B cell (primary cell): ENCODE measurements at regions not wholly inside any gene's neighbourhood (a gene's known extent, or its start where the extent isn't known, plus 50 kb on each side); places are given as distances from the start of the nearest gene placed in this dataset.

Experiments used
- ATAC-seq: fragments of 200-7000 bp; cut with Tn5 transposase; one replicate; pipeline ENCODE4 v1.10.0; 2021; ENCODE audit warnings: low read depth, mild to moderate bottlenecking, moderate number of reproducible peaks, moderate library complexity
- CTCF ChIA-PET: fragments of 350-600 bp; sonication (Branson Sonifier 250); formaldehyde crosslinking; loops from one replicate; lab custom pipeline; 2021; ENCODE audit warnings: antibody characterized with exemption, inconsistent platforms; lab: Charles Lee
- POLR2A ChIA-PET: fragments of 350-600 bp; sonication (Branson Sonifier 250); formaldehyde crosslinking; loops from one replicate; lab custom pipeline; 2021; ENCODE audit warnings: antibody characterized with exemption; lab: Charles Lee
- DNase-seq: peaks from one replicate; pipeline ENCODE4 v3.0.0; 2013
- H2AFZ ChIP-seq: 2 replicates; pipeline ENCODE4 v1.6.1; 2012; ENCODE audit warnings: mild to moderate bottlenecking, low read depth, low read length; ENCODE audit not compliant: insufficient read depth, poor library complexity, severe bottlenecking
- H3K27ac ChIP-seq, 2 donors: 1 replicate in 1 of 2; 2 replicates in 1 of 2; pipeline ENCODE4 v1.5.1; 2012 to 2013; ENCODE audit warnings: low read length in 2 of 2, mild to moderate bottlenecking in 2 of 2, moderate library complexity in 1 of 2
- H3K27me3 ChIP-seq, 4 experiments: fragments of 200-600 bp in 1 of 4; sonication (generic) in 1 of 4; replicated peaks in 1 of 4; 1 replicate in 2 of 4; 2 replicates in 2 of 4; pipeline versions ENCODE4 v1.6.1 to v1.7.0; 2013 to 2016; ENCODE audit warnings: low read length in 3 of 4, mild to moderate bottlenecking in 2 of 4, mixed read lengths in 1 of 4, moderate library complexity in 1 of 4; ENCODE audit not compliant: insufficient read depth in 4 of 4, control insufficient read depth in 3 of 4; ENCODE audit errors: control extremely low read depth in 1 of 4
- H3K36me3 ChIP-seq, 2 experiments: replicated peaks in 1 of 2; 1 replicate in 1 of 2; 2 replicates in 1 of 2; pipeline versions ENCODE4 v1.6.1 to v1.7.1; 2013; ENCODE audit warnings: low read length in 1 of 2; ENCODE audit not compliant: insufficient read depth in 2 of 2, control insufficient read depth in 1 of 2; ENCODE audit errors: control extremely low read depth in 1 of 2, extremely low read depth in 1 of 2
- H3K4me1 ChIP-seq, 2 donors: fragments of 200-600 bp in 1 of 2; sonication (generic) in 1 of 2; 1 replicate in 1 of 2; 2 replicates in 1 of 2; pipeline versions ENCODE4 v1.5.1 to v1.6.1; 2013 to 2017; ENCODE audit warnings: low read length in 2 of 2; ENCODE audit not compliant: control insufficient read depth in 2 of 2, insufficient read depth in 2 of 2
- H3K4me2 ChIP-seq: replicated peaks from 2 replicates; pipeline ENCODE3; 2012; ENCODE audit warnings: mild to moderate bottlenecking, low read depth, low read length; ENCODE audit not compliant: poor library complexity, severe bottlenecking
- H3K4me3 ChIP-seq, 5 experiments: fragments of 200-600 bp in 1 of 5; sonication (generic) in 1 of 5; 1 replicate in 3 of 5; 2 replicates in 2 of 5; pipeline versions ENCODE4 v1.5.1 to v1.7.0; 2011 to 2016; ENCODE audit warnings: low read length in 4 of 5, mild to moderate bottlenecking in 4 of 5, low read depth in 2 of 5, control low read depth in 1 of 5, moderate library complexity in 1 of 5; ENCODE audit not compliant: insufficient read depth in 1 of 5; ENCODE audit errors: control extremely low read depth in 1 of 5, extremely low read depth in 1 of 5
- H3K79me2 ChIP-seq: fragments of 200-600 bp; sonication (generic); one replicate; pipeline ENCODE4 v1.6.0; 2016; ENCODE audit warnings: low read length; ENCODE audit not compliant: control insufficient read depth, insufficient read depth
- H3K9ac ChIP-seq: fragments of 200-600 bp; sonication (generic); 2 replicates; pipeline ENCODE4 v1.6.1; 2017; ENCODE audit warnings: mild to moderate bottlenecking, low read length, moderate library complexity
- H3K9me3 ChIP-seq, 3 donors: one replicate each; pipeline versions ENCODE4 v1.6.1 to v1.7.1; 2013; ENCODE audit warnings: low read length in 2 of 3; ENCODE audit not compliant: control insufficient read depth in 2 of 3, insufficient read depth in 1 of 3; ENCODE audit errors: control extremely low read depth in 1 of 3
- H4K20me1 ChIP-seq: 2 replicates; pipeline ENCODE4 v1.6.0; 2012; ENCODE audit warnings: mild to moderate bottlenecking, low read length; ENCODE audit not compliant: insufficient read depth, control insufficient read depth, poor library complexity, severe bottlenecking
- H3K27ac Mint-ChIP-seq: one replicate; pipeline ENCODE4 v1.8.0; 2021; ENCODE audit warnings: mixed read lengths
- H3K27me3 Mint-ChIP-seq: one replicate; pipeline ENCODE4 v1.8.0; 2021; ENCODE audit warnings: mixed read lengths
- H3K4me1 Mint-ChIP-seq: one replicate; pipeline ENCODE4 v1.8.0; 2021; ENCODE audit warnings: mixed read lengths
- H3K4me3 Mint-ChIP-seq: one replicate; pipeline ENCODE4 v1.8.0; 2021; ENCODE audit warnings: mixed read lengths
- H3K9me3 Mint-ChIP-seq: one replicate; pipeline ENCODE4 v1.8.0; 2022; ENCODE audit warnings: mixed read lengths; ENCODE audit not compliant: insufficient read depth
- CTCF ChIP-seq: fragments of 200-600 bp; IDR thresholded peaks from one replicate; pipeline ENCODE4 v1.8.0; 2022; ENCODE audit warnings: antibody characterized with exemption, mild to moderate bottlenecking
- EZH2 ChIP-seq: IDR thresholded peaks from 2 replicates; pipeline ENCODE4 v1.6.1; 2012; ENCODE audit warnings: borderline replicate concordance, low read depth, mild to moderate bottlenecking, moderate library complexity, low read length; ENCODE audit not compliant: insufficient read depth, poor library complexity, severe bottlenecking
- WGBS: methylation state at CpG from one replicate; pipeline ENCODE4 v1.1.5; 2013; ENCODE audit warnings: missing lambda C conversion rate; ENCODE audit not compliant: insufficient coverage; 5-methylcytosine and 5-hydroxymethylcytosine counted together
- intact Hi-C: fragments of 100-400 bp; cut with micrococcal nuclease; formaldehyde crosslinking; loops from one replicate; pipeline ENCODE4 v1.10.0; 2022

GRCh38 chr6:27558028-27558724, 85.3 kb upstream of the ZNF184 start:
- intact Hi-C loops: no loop called here
- no peak overlapping the region for H3K27ac Mint-ChIP-seq

More at GRCh38 chr6:27558028-27558724, 85.3 kb upstream of the ZNF184 start:
- Histone ChIP-seq H3K4me1 (peaks cover 3 to 14% of the 10 kb centered on the region in 2 donors), H3K4me2 (no peak overlapping the region), H3K27ac (no peak overlapping the region), H3K27me3 (peaks cover 1 to 91% (median 67%) of the 10 kb centered on the region in 4 experiments), H3K79me2 (no peaks in the 10 kb centered on the region), H3K9me3 (peaks cover 0 to 45% (median 6%) of the 10 kb centered on the region in 3 donors), H2AFZ (no peak overlapping the region), H3K36me3 (no peaks in the 10 kb centered on the region), H3K9ac (no peak overlapping the region), H4K20me1 (no peaks in the 10 kb centered on the region), H3K4me3 (no peak overlapping the region)
- no peak for TF ChIP-seq CTCF
- no peak for TF ChIP-seq EZH2
- peaks cover 8% of the 10 kb centered on the region for H3K4me1 Mint-ChIP-seq
- ATAC-seq: no peak
- peak; percentile 33 for DNase-seq
- H3K4me3 Mint-ChIP-seq: no peak overlapping the region
- peaks cover 64% of the 10 kb centered on the region for H3K27me3 Mint-ChIP-seq
- ChIA-PET POLR2A (no interaction called here), CTCF (no interaction called here)
- 15% methylated on average over 27 of the region's 31 CpGs for WGBS
- peaks cover 5% of the 10 kb centered on the region for H3K9me3 Mint-ChIP-seq
